ENCODE measurements at regions not wholly inside any gene's neighbourhood (a gene's known extent, or its start where the extent isn't known, plus 50 kb on each side); places are given as distances from the start of the nearest gene placed in this dataset.

DNA sequence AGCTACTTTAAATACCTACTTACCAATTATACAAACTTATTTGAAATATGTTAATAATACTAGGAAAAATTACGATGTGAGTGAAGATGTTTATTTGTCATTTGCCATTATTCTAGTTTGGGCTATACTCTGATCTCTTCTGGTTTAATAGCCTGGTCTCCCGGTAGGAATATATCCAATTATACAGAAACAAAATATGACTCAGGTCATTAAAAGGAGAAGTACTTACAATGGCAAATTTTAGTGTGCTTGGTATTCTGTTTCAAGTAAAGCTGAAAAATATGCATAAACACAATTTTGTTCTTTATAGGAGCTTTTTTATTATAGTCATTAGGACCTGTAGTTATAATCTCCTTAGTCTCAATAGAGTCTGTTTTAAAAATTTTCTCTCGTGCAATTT, 176.8 kb downstream of the SLCO4C1 start:
- TF ChIP-seq, protein P1, sequence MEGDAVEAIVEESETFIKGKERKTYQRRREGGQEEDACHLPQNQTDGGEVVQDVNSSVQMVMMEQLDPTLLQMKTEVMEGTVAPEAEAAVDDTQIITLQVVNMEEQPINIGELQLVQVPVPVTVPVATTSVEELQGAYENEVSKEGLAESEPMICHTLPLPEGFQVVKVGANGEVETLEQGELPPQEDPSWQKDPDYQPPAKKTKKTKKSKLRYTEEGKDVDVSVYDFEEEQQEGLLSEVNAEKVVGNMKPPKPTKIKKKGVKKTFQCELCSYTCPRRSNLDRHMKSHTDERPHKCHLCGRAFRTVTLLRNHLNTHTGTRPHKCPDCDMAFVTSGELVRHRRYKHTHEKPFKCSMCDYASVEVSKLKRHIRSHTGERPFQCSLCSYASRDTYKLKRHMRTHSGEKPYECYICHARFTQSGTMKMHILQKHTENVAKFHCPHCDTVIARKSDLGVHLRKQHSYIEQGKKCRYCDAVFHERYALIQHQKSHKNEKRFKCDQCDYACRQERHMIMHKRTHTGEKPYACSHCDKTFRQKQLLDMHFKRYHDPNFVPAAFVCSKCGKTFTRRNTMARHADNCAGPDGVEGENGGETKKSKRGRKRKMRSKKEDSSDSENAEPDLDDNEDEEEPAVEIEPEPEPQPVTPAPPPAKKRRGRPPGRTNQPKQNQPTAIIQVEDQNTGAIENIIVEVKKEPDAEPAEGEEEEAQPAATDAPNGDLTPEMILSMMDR (IDR thresholded peaks at IDR 0.05; ENCODE audit: insufficient read depth, low read length) = no peak
- TF ChIP-seq GABPA (IDR thresholded peaks at IDR 0.05; ENCODE audit: low read depth) = no peak

GRCh38 chr5:102115736-102116135, 180.3 kb downstream of the SLCO4C1 start:
- no peaks in the 10 kb centered on the region for H3K27me3 ChIP-seq (ENCODE audit: insufficient read depth, poor library complexity, severe bottlenecking)
- TF ChIP-seq, protein P1 (IDR thresholded peaks at IDR 0.05; ENCODE audit: insufficient read depth, low read length) = no peak
- no peak for TF ChIP-seq SPI1 (IDR thresholded peaks at IDR 0.05; ENCODE audit: borderline replicate concordance, low read depth)
- no peak for TF ChIP-seq POLR2AphosphoS5 (IDR thresholded peaks at IDR 0.05; ENCODE audit: low read depth)
- TF ChIP-seq, protein P2, sequence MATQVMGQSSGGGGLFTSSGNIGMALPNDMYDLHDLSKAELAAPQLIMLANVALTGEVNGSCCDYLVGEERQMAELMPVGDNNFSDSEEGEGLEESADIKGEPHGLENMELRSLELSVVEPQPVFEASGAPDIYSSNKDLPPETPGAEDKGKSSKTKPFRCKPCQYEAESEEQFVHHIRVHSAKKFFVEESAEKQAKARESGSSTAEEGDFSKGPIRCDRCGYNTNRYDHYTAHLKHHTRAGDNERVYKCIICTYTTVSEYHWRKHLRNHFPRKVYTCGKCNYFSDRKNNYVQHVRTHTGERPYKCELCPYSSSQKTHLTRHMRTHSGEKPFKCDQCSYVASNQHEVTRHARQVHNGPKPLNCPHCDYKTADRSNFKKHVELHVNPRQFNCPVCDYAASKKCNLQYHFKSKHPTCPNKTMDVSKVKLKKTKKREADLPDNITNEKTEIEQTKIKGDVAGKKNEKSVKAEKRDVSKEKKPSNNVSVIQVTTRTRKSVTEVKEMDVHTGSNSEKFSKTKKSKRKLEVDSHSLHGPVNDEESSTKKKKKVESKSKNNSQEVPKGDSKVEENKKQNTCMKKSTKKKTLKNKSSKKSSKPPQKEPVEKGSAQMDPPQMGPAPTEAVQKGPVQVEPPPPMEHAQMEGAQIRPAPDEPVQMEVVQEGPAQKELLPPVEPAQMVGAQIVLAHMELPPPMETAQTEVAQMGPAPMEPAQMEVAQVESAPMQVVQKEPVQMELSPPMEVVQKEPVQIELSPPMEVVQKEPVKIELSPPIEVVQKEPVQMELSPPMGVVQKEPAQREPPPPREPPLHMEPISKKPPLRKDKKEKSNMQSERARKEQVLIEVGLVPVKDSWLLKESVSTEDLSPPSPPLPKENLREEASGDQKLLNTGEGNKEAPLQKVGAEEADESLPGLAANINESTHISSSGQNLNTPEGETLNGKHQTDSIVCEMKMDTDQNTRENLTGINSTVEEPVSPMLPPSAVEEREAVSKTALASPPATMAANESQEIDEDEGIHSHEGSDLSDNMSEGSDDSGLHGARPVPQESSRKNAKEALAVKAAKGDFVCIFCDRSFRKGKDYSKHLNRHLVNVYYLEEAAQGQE (IDR thresholded peaks at IDR 0.05; ENCODE audit: insufficient replicate concordance, low read depth) = no peak
- TF ChIP-seq GABPA (IDR thresholded peaks at IDR 0.05; ENCODE audit: low read depth) = no peak
- no peak for DNase-seq (ENCODE audit: low read depth in 1 of 2, low spot score in 1 of 2)
- no peak overlapping the region for H3K4me3 ChIP-seq (replicated peaks; ENCODE audit: insufficient read depth, low read length)
- no peak overlapping the region for H3K27ac ChIP-seq (replicated peaks)

More for the DNA sequence above, 176.8 kb downstream of the SLCO4C1 start:
- no peak for DNase-seq (ENCODE audit: low read depth in 1 of 2, low spot score in 1 of 2)
- Histone ChIP-seq H3K27me3 (ENCODE audit: insufficient read depth, poor library complexity, severe bottlenecking) (no peaks in the 10 kb centered on the region), H3K4me3 (replicated peaks; ENCODE audit: insufficient read depth, low read length) (no peak overlapping the region), H3K27ac (replicated peaks) (no peak overlapping the region)

- no peaks in the 10 kb centered on the region for H3K27me3 ChIP-seq (ENCODE audit: insufficient read depth, poor library complexity, severe bottlenecking)
- H3K27ac ChIP-seq (replicated peaks) = no peak overlapping the region
- no peak for TF ChIP-seq GABPA (IDR thresholded peaks at IDR 0.05; ENCODE audit: low read depth)
- no peak for TF ChIP-seq SPI1 (IDR thresholded peaks at IDR 0.05; ENCODE audit: borderline replicate concordance, low read depth)
- no peak for TF ChIP-seq POLR2AphosphoS5 (IDR thresholded peaks at IDR 0.05; ENCODE audit: low read depth)
- TF ChIP-seq, protein P2 (IDR thresholded peaks at IDR 0.05; ENCODE audit: insufficient replicate concordance, low read depth) = no peak
- TF ChIP-seq, protein P1 (IDR thresholded peaks at IDR 0.05; ENCODE audit: insufficient read depth, low read length) = no peak
- DNase-seq (ENCODE audit: low read depth in 1 of 2, low spot score in 1 of 2) = no peak
- no peak overlapping the region for H3K4me3 ChIP-seq (replicated peaks; ENCODE audit: insufficient read depth, low read length)
Observed at GRCh38 chr5:102114525-102115069, 181.5 kb downstream of the SLCO4C1 start.

DNA sequence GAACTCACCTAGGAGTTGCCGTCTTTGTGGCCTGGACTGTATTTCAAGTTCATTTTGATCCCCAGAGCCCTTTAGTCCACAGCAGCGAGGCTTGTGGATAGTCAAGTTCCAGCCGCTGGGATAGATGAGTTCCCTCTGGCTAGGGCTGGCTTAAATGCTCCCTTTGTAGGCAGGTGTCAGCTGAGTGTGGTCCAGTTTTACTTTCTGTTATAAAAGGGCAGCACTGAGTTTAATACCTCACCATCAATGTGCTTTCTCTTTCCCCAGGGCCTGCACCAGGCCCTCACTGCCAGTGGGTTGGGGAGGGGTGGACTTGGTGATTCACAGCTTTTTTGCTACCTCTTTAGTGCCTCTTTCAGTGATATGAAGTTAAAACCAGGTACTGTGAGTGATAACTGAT, 188.2 kb downstream of the SLCO4C1 start:
- H3K27me3 ChIP-seq (ENCODE audit: insufficient read depth, poor library complexity, severe bottlenecking) = no peaks in the 10 kb centered on the region
- no peak overlapping the region for H3K4me3 ChIP-seq (replicated peaks; ENCODE audit: insufficient read depth, low read length)
- no peak overlapping the region for H3K27ac ChIP-seq (replicated peaks)
- DNase-seq (ENCODE audit: low read depth in 1 of 2, low spot score in 1 of 2) = no peak
- TF ChIP-seq SPI1 (IDR thresholded peaks at IDR 0.05; ENCODE audit: borderline replicate concordance, low read depth) = no peak
- TF ChIP-seq, protein P1 (IDR thresholded peaks at IDR 0.05; ENCODE audit: insufficient read depth, low read length) = no peak
- TF ChIP-seq, protein P2 (IDR thresholded peaks at IDR 0.05; ENCODE audit: insufficient replicate concordance, low read depth) = no peak
- no peak for TF ChIP-seq POLR2AphosphoS5 (IDR thresholded peaks at IDR 0.05; ENCODE audit: low read depth)
- TF ChIP-seq GABPA (IDR thresholded peaks at IDR 0.05; ENCODE audit: low read depth) = no peak
